Mesenchymal stem cell (in vitro differentiated cells and primary cell): ENCODE measurements at regions not wholly inside any gene's neighbourhood (a gene's known extent, or its start where the extent isn't known, plus 50 kb on each side); places are given as distances from the start of the nearest gene placed in this dataset.

Experiments used
- DNase-seq: peaks from one replicate; pipeline ENCODE4 v3.0.0-alpha.2; 2013
- H2AFZ ChIP-seq: one replicate; pipeline ENCODE4 v1.6.1; 2013; ENCODE audit warnings: low read depth, mild to moderate bottlenecking, control low read depth, inconsistent platforms, low read length, moderate library complexity
- H2AK5ac ChIP-seq: 2 replicates; pipeline ENCODE4 v1.6.1; 2013; ENCODE audit warnings: low read length, moderate library complexity, mild to moderate bottlenecking, inconsistent platforms; ENCODE audit not compliant: severe bottlenecking
- H2BK120ac ChIP-seq: one replicate; pipeline ENCODE4 v1.6.1; 2013; ENCODE audit warnings: low read depth, mild to moderate bottlenecking, inconsistent platforms, low read length, moderate library complexity
- H2BK12ac ChIP-seq, 2 experiments: one replicate each; pipeline ENCODE4 v1.6.1; 2013; ENCODE audit warnings: inconsistent platforms in 2 of 2, low read length in 2 of 2, mild to moderate bottlenecking in 2 of 2, moderate library complexity in 2 of 2, control low read depth in 1 of 2
- H2BK15ac ChIP-seq: one replicate; pipeline ENCODE4 v1.6.1; 2013; ENCODE audit warnings: mild to moderate bottlenecking, low read depth, inconsistent platforms; ENCODE audit not compliant: poor library complexity, severe bottlenecking
- H2BK5ac ChIP-seq: 2 replicates; pipeline ENCODE4 v1.6.1; 2013; ENCODE audit warnings: low read depth, mild to moderate bottlenecking, low read length, control low read depth, inconsistent platforms; ENCODE audit not compliant: poor library complexity, severe bottlenecking
- H3K14ac ChIP-seq, 2 experiments: one replicate each; pipeline ENCODE4 v1.6.1; 2013; ENCODE audit warnings: inconsistent platforms in 2 of 2, low read length in 2 of 2, control low read depth in 1 of 2, mild to moderate bottlenecking in 1 of 2, moderate library complexity in 1 of 2
- H3K18ac ChIP-seq, 2 experiments: one replicate each; pipeline ENCODE4 v1.6.1; 2013; ENCODE audit warnings: inconsistent platforms in 2 of 2, low read length in 2 of 2, control low read depth in 1 of 2, low read depth in 1 of 2, mild to moderate bottlenecking in 1 of 2
- H3K23ac ChIP-seq, 2 experiments: one replicate each; pipeline ENCODE4 v1.6.1; 2013; ENCODE audit warnings: inconsistent platforms in 2 of 2, low read length in 2 of 2, mild to moderate bottlenecking in 2 of 2, moderate library complexity in 2 of 2, control low read depth in 1 of 2
- H3K27ac ChIP-seq: 2 replicates; pipeline ENCODE4 v1.5.1; 2013; ENCODE audit warnings: mild to moderate bottlenecking, moderate library complexity, low read length, control low read depth, inconsistent platforms; ENCODE audit not compliant: poor library complexity, severe bottlenecking
- H3K27me3 ChIP-seq, 2 experiments: 2 replicates each; pipeline versions ENCODE4 v1.6.1 to v1.7.0; 2013; ENCODE audit warnings: low read length in 2 of 2, mild to moderate bottlenecking in 2 of 2, moderate library complexity in 2 of 2, control low read depth in 1 of 2, inconsistent platforms in 1 of 2; ENCODE audit not compliant: control insufficient read depth in 1 of 2, insufficient read depth in 1 of 2
- H3K36me3 ChIP-seq, 2 experiments: 2 replicates each; pipeline versions ENCODE4 v1.6.1 to v1.7.0; 2013; ENCODE audit warnings: low read length in 2 of 2, control low read depth in 1 of 2, inconsistent platforms in 1 of 2, low read depth in 1 of 2, mild to moderate bottlenecking in 1 of 2; ENCODE audit not compliant: insufficient read depth in 2 of 2, control insufficient read depth in 1 of 2
- H3K4ac ChIP-seq, 2 experiments: one replicate each; pipeline ENCODE4 v1.6.1; 2013; ENCODE audit warnings: inconsistent platforms in 2 of 2, low read length in 2 of 2, mild to moderate bottlenecking in 2 of 2, moderate library complexity in 2 of 2, control low read depth in 1 of 2, low read depth in 1 of 2
- H3K4me1 ChIP-seq: 2 replicates; pipeline ENCODE4 v1.6.1; 2013; ENCODE audit warnings: low read depth, low read length, control low read depth; ENCODE audit not compliant: control insufficient read depth, insufficient read depth
- H3K4me2 ChIP-seq: 2 replicates; pipeline ENCODE4 v1.6.1; 2013; ENCODE audit warnings: low read length, mild to moderate bottlenecking, inconsistent platforms; ENCODE audit not compliant: poor library complexity, severe bottlenecking
- H3K4me3 ChIP-seq, 2 experiments: 2 replicates each; pipeline versions ENCODE4 v1.5.1 to v1.7.0; 2013; ENCODE audit warnings: low read length in 2 of 2, mild to moderate bottlenecking in 2 of 2, control low read depth in 1 of 2, low read depth in 1 of 2; ENCODE audit not compliant: insufficient read depth in 1 of 2
- H3K79me1 ChIP-seq: replicated peaks from 2 replicates; pipeline ENCODE4 v1.6.1; 2013; ENCODE audit warnings: mild to moderate bottlenecking, control low read depth, low read length, inconsistent platforms; ENCODE audit not compliant: poor library complexity, severe bottlenecking
- H3K9ac ChIP-seq: 2 replicates; pipeline ENCODE4 v1.7.0; 2013; ENCODE audit warnings: mild to moderate bottlenecking, low read length, moderate library complexity
- H3K9me3 ChIP-seq: 2 replicates; pipeline ENCODE4 v1.7.0; 2013; ENCODE audit warnings: mild to moderate bottlenecking, low read length; ENCODE audit not compliant: control insufficient read depth
- H4K8ac ChIP-seq: one replicate; pipeline ENCODE4 v1.6.1; 2013; ENCODE audit warnings: inconsistent platforms, mild to moderate bottlenecking, low read length, moderate library complexity
- H4K91ac ChIP-seq: one replicate; pipeline ENCODE4 v1.6.1; 2013; ENCODE audit warnings: mild to moderate bottlenecking, low read length, inconsistent platforms
- WGBS: methylation state at CpG from one replicate; pipeline ENCODE4 v1.1.7; 2013; ENCODE audit warnings: mixed read lengths; 5-methylcytosine and 5-hydroxymethylcytosine counted together

DNA sequence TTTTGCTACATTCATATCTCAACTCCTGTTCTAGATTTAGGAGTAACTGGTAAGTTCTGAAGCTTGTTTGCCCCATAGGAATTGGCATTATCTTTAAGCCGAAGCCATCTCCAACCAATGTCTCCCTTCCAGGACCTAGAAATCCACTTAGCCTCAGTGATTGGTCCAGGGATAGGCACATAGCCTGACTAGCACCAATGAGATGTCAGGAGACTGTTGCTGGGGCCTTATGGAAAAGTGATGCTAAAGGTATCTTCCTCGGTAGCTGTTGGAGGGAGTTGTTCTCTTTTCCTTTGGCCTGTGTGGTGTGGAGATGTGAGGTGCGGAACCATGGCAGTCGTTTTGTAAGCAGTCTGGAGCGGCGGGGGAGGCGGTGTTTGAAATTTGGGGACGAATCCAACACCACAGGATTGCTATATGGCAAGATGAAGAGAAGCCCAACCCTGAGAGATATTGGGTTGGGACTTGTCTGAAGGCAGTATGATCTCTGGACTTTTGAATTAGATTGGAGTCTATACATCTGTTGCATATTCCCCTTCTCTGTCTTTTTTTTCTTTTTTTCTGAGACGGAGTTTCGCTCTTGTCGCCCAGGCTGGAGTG is 109.8 kb upstream of the ATP6AP2 start:
- Histone ChIP-seq H3K27me3 (peaks cover 0 to 82% of the 10 kb centered on the region in 2 experiments), H3K9me3 (no peaks in the 10 kb centered on the region), H3K9ac (no peak overlapping the region), H3K4me1 (peaks cover 25% of the 10 kb centered on the region), H3K4ac (no peak overlapping the region), H3K79me1 (no peaks in the 10 kb centered on the region), H2BK12ac (no peak overlapping the region), H3K36me3 (no peaks in the 10 kb centered on the region), H3K23ac (no peak overlapping the region), H3K18ac (no peak overlapping the region), H3K27ac (no peak overlapping the region), H2BK120ac (no peak overlapping the region), H3K4me3 (no peak overlapping the region), H3K14ac (no peak overlapping the region), H2BK15ac (no peak overlapping the region), H2BK5ac (no peak overlapping the region), H2AK5ac (no peak overlapping the region), H3K4me2 (no peak overlapping the region), H4K91ac (no peak overlapping the region), H4K8ac (no peak overlapping the region), H2AFZ (no peak overlapping the region)
- 85% methylated on average over 4 of the region's 11 CpGs for WGBS
- peak; percentile 10 for DNase-seq

- peaks cover 0 to 84% of the 10 kb centered on the region in 2 experiments for H3K27me3 ChIP-seq
- no peak overlapping the region for H3K4me3 ChIP-seq
- 100% methylated on average over 2 of the region's 4 CpGs for WGBS
- H3K4me1 ChIP-seq = peaks cover 13% of the 10 kb centered on the region
- DNase-seq = no peak
- H2BK15ac ChIP-seq = no peak overlapping the region
- H3K9me3 ChIP-seq = no peaks in the 10 kb centered on the region
- H3K4ac ChIP-seq = no peak overlapping the region
- H3K9ac ChIP-seq = no peak overlapping the region
- no peak overlapping the region for H2AFZ ChIP-seq
- H2BK5ac ChIP-seq = no peak overlapping the region
- no peak overlapping the region for H2AK5ac ChIP-seq
- H4K91ac ChIP-seq = no peak overlapping the region
- no peak overlapping the region for H3K18ac ChIP-seq
- H3K14ac ChIP-seq = no peak overlapping the region
- no peaks in the 10 kb centered on the region for H3K79me1 ChIP-seq
- H2BK120ac ChIP-seq = no peak overlapping the region
- no peaks in the 10 kb centered on the region for H3K36me3 ChIP-seq
- H4K8ac ChIP-seq = no peak overlapping the region
- H3K23ac ChIP-seq = no peak overlapping the region
- H2BK12ac ChIP-seq = peak overlapping the region in 1 of 2 experiments; percentile 54
- no peak overlapping the region for H3K4me2 ChIP-seq
- no peak overlapping the region for H3K27ac ChIP-seq
Measured at GRCh38 chrX:40469316-40469715, 111.5 kb upstream of the ATP6AP2 start.

- peak; percentile 38 for DNase-seq
- Histone ChIP-seq H3K4me3 (no peak overlapping the region), H3K36me3 (no peaks in the 10 kb centered on the region), H2BK120ac (no peak overlapping the region), H3K4me1 (peaks cover 10% of the 10 kb centered on the region), H3K9me3 (no peaks in the 10 kb centered on the region), H3K27me3 (peaks cover 0 to 82% of the 10 kb centered on the region in 2 experiments), H3K27ac (no peak overlapping the region), H2BK5ac (no peak overlapping the region), H4K91ac (no peak overlapping the region), H3K4ac (no peak overlapping the region), H2BK15ac (no peak overlapping the region), H3K9ac (no peak overlapping the region), H2AFZ (no peak overlapping the region), H4K8ac (no peak overlapping the region), H3K4me2 (no peak overlapping the region), H3K18ac (peak overlapping the region in 1 of 2 experiments; percentile 33), H3K79me1 (no peaks in the 10 kb centered on the region), H3K23ac (no peak overlapping the region), H2BK12ac (peak overlapping the region in 1 of 2 experiments; percentile 54), H2AK5ac (no peak overlapping the region), H3K14ac (no peak overlapping the region)
- 38% methylated on average over 3 of the region's 5 CpGs for WGBS
Measured at GRCh38 chrX:40468033-40468846, 112.5 kb upstream of the ATP6AP2 start.

- no peak overlapping the region for H3K18ac ChIP-seq
- 95% methylated on average over 11 of the region's 13 CpGs for WGBS
- H2AFZ ChIP-seq = no peak overlapping the region
Measured at GRCh38 chrX:40467454-40467853, 113.3 kb upstream of the ATP6AP2 start.

More at GRCh38 chrX:40467454-40467853, 113.3 kb upstream of the ATP6AP2 start:
- Histone ChIP-seq H2BK12ac (no peak overlapping the region), H3K36me3 (no peaks in the 10 kb centered on the region), H3K4me3 (no peak overlapping the region), H3K9me3 (no peaks in the 10 kb centered on the region), H2BK5ac (no peak overlapping the region), H3K14ac (no peak overlapping the region), H3K23ac (no peak overlapping the region), H2BK15ac (no peak overlapping the region), H3K4me2 (no peak overlapping the region), H3K9ac (no peak overlapping the region), H3K4me1 (peaks cover 9% of the 10 kb centered on the region), H4K91ac (no peak overlapping the region), H3K27ac (no peak overlapping the region), H2AK5ac (no peak overlapping the region), H2BK120ac (no peak overlapping the region), H3K4ac (no peak overlapping the region), H3K79me1 (no peaks in the 10 kb centered on the region), H3K27me3 (peaks cover 0 to 82% of the 10 kb centered on the region in 2 experiments), H4K8ac (no peak overlapping the region)
- DNase-seq = no peak
